HCT116 (cell line): ENCODE measurements at regions not wholly inside any gene's neighbourhood (a gene's known extent, or its start where the extent isn't known, plus 50 kb on each side); places are given as distances from the start of the nearest gene placed in this dataset.

Source experiments
- ATAC-seq: fragments of 200-7000 bp; cut with Tn5 transposase; 2 replicates; pipeline ENCODE4 v1.9.1; 2020; ENCODE audit warnings: mild to moderate bottlenecking, moderate library complexity
- BruUV-seq: library from RNA; stranded (reverse); fragments of 400-500 nt; replicated peaks from 2 replicates; lab custom pipeline; 2021; lab: Mats Ljungman, UMichigan
- CTCF ChIA-PET: fragments of 300-600 bp; sonication (Branson Sonifier 250); formaldehyde crosslinking; loops from one replicate; lab custom pipeline; 2021; ENCODE audit warnings: antibody characterized with exemption; lab: Charles Lee
- POLR2A ChIA-PET: fragments of 300-600, 350-600 bp; sonication (Branson Sonifier 250); formaldehyde crosslinking; loops from one replicate; lab custom pipeline; 2021; ENCODE audit warnings: antibody characterized with exemption; lab: Charles Lee
- RAD21 ChIA-PET, 2 experiments: fragments of 300-600 bp; sonication (Branson Sonifier 250); formaldehyde crosslinking; loops; one replicate each; lab custom pipeline; 2023; ENCODE audit warnings: low total read pairs in 2 of 2; ENCODE audit not compliant: uncharacterized antibody in 2 of 2, unreplicated experiment in 2 of 2, low non-redundant PET in 1 of 2; lab: Charles Lee
- DNase-seq: peaks from one replicate; pipeline ENCODE4 v3.0.0-alpha.2; 2010; ENCODE audit warnings: low read depth, low spot score
- H2AFZ ChIP-seq: fragments of 200-600 bp; shearing (Covaris generic), sonication (generic); 2 replicates; pipeline ENCODE4 v1.6.1; 2017; ENCODE audit warnings: low read depth, mixed run types, mixed read lengths, antibody characterized with exemption, low read length; ENCODE audit not compliant: poor library complexity, severe bottlenecking
- H3K27ac ChIP-seq: 2 replicates; pipeline ENCODE4 v1.5.1; 2012; ENCODE audit warnings: low read depth, low read length
- H3K27me3 ChIP-seq: fragments of 200-600 bp; sonication (generic); 2 replicates; pipeline ENCODE4 v1.6.1; 2016; ENCODE audit warnings: mixed run types, low read length, mixed read lengths; ENCODE audit not compliant: insufficient read depth
- H3K36me3 ChIP-seq, 2 experiments: fragments of 200-500 bp in 1 of 2; fragments of 200-600 bp in 1 of 2; sonication (Bioruptor generic) in 1 of 2; sonication (generic) in 1 of 2; 2 replicates each; pipeline versions ENCODE4 v1.5.1 to v1.6.1; 2014 to 2016; ENCODE audit warnings: low read length in 2 of 2, inconsistent platforms in 1 of 2, mixed read lengths in 1 of 2, mixed run types in 1 of 2; ENCODE audit not compliant: insufficient read depth in 2 of 2, control insufficient read depth in 1 of 2
- H3K4me1 ChIP-seq, 2 experiments: fragments of 200-600 bp in 1 of 2; sonication (generic) in 1 of 2; 2 replicates each; pipeline versions ENCODE4 v1.5.1 to v1.6.1; 2012 to 2017; ENCODE audit warnings: low read length in 2 of 2, inconsistent platforms in 1 of 2, mild to moderate bottlenecking in 1 of 2, mixed read lengths in 1 of 2, mixed run types in 1 of 2, moderate library complexity in 1 of 2; ENCODE audit not compliant: insufficient read depth in 2 of 2, control insufficient read depth in 1 of 2
- H3K4me2 ChIP-seq: fragments of 200-600 bp; sonication (generic); 2 replicates; pipeline ENCODE4 v1.6.1; 2017; ENCODE audit warnings: mixed run types, low read length, mixed read lengths
- H3K4me3 ChIP-seq, 2 experiments: fragments of 200-600 bp in 1 of 2; sonication (generic) in 1 of 2; replicated peaks in 1 of 2; 2 replicates each; pipeline ENCODE4 v1.5.1; 2011 to 2016; ENCODE audit warnings: low read length in 2 of 2, control low read depth in 1 of 2, low read depth in 1 of 2, mild to moderate bottlenecking in 1 of 2, mixed read lengths in 1 of 2, mixed run types in 1 of 2
- H3K79me2 ChIP-seq: fragments of 200-600 bp; sonication (generic); 2 replicates; pipeline ENCODE4 v1.6.1; 2017; ENCODE audit warnings: mild to moderate bottlenecking, mixed run types, low read length, moderate library complexity, mixed read lengths; ENCODE audit not compliant: insufficient read depth
- H3K9ac ChIP-seq: fragments of 200-600 bp; sonication (generic); 2 replicates; pipeline ENCODE4 v1.6.1; 2016; ENCODE audit warnings: low read length, mixed read lengths
- H3K9me2 ChIP-seq: fragments of 200-600 bp; sonication (generic), shearing (Covaris generic); 2 replicates; pipeline ENCODE4 v1.6.1; 2017; ENCODE audit warnings: mixed run types, mild to moderate bottlenecking, moderate library complexity; ENCODE audit not compliant: insufficient read depth
- H3K9me3 ChIP-seq, 2 experiments: fragments of 200-500 bp in 1 of 2; fragments of 200-600 bp in 1 of 2; sonication (Bioruptor generic) in 1 of 2; sonication (generic) in 1 of 2; 2 replicates each; pipeline ENCODE4 v1.6.1; 2014 to 2017; ENCODE audit warnings: low read length in 2 of 2, mixed read lengths in 2 of 2, inconsistent platforms in 1 of 2, low read depth in 1 of 2, mild to moderate bottlenecking in 1 of 2, mixed run types in 1 of 2, moderate library complexity in 1 of 2; ENCODE audit not compliant: control insufficient read depth in 1 of 2, insufficient read depth in 1 of 2
- H4K20me1 ChIP-seq: fragments of 200-600 bp; sonication (generic), shearing (Covaris generic); 2 replicates; pipeline ENCODE4 v1.6.1; 2017; ENCODE audit warnings: mixed run types, mild to moderate bottlenecking, moderate library complexity; ENCODE audit not compliant: insufficient read depth
- ATF3 ChIP-seq: IDR thresholded peaks from 2 replicates; pipeline ENCODE4 v1.6.1; 2012
- CTCF ChIP-seq, 3 experiments: fragments of 200-600 bp in 1 of 3; sonication (generic) in 1 of 3; IDR thresholded peaks in 2 of 3; conservative IDR thresholded peaks in 1 of 3; 2 replicates each; pipeline ENCODE4 v1.5.1; 2012 to 2017; ENCODE audit warnings: low read depth in 2 of 3, low read length in 2 of 3, antibody characterized with exemption in 1 of 3, borderline replicate concordance in 1 of 3, control low read depth in 1 of 3, mild to moderate bottlenecking in 1 of 3, mixed read lengths in 1 of 3, mixed run types in 1 of 3, moderate library complexity in 1 of 3; ENCODE audit not compliant: insufficient read depth in 1 of 3
- RAD21 ChIP-seq: IDR thresholded peaks from 2 replicates; pipeline ENCODE4 v1.6.1; 2012; ENCODE audit warnings: low read depth, mild to moderate bottlenecking
- SP1 ChIP-seq: IDR thresholded peaks from 2 replicates; pipeline ENCODE4 v1.6.1; 2012; ENCODE audit warnings: low read depth
- SRF ChIP-seq: IDR thresholded peaks from 2 replicates; pipeline ENCODE4 v1.6.1; 2012; ENCODE audit warnings: low read depth
- intact Hi-C: fragments of 100-400 bp; cut with micrococcal nuclease; formaldehyde crosslinking; loops from 2 replicates; pipeline ENCODE4 v1.10.0; 2022
- TF ChIP-seq, protein P1 (sequence below): IDR thresholded peaks from 2 replicates; pipeline ENCODE4 v1.6.1; 2012; ENCODE audit warnings: low read depth

- Histone ChIP-seq H3K36me3 (no peaks in the 10 kb centered on the region), H2AFZ (no peak overlapping the region), H3K27ac (no peak overlapping the region), H3K27me3 (no peaks in the 10 kb centered on the region), H3K9me2 (no peaks in the 10 kb centered on the region), H3K4me3 (no peak overlapping the region), H3K4me2 (no peak overlapping the region), H4K20me1 (no peaks in the 10 kb centered on the region), H3K9ac (no peak overlapping the region), H3K4me1 (no peaks in the 10 kb centered on the region), H3K9me3 (no peaks in the 10 kb centered on the region; a peak in 2 of 4 replicates), H3K79me2 (no peaks in the 10 kb centered on the region)
- TF ChIP-seq SP1 (no peak), CTCF (IDR thresholded peaks at IDR 0.05 in 2 of 3, conservative IDR thresholded peaks at IDR 0.05 in 1 of 3; ENCODE audit: borderline replicate concordance in 1 of 3, insufficient read depth in 1 of 3, low read depth in 2 of 3, low read length in 2 of 3) (peak in 1 of 3 experiments; percentile 57; a peak in 3 of 6 replicates), RAD21 (no peak), SRF (no peak), ATF3 (no peak)
- TF ChIP-seq, protein P1, sequence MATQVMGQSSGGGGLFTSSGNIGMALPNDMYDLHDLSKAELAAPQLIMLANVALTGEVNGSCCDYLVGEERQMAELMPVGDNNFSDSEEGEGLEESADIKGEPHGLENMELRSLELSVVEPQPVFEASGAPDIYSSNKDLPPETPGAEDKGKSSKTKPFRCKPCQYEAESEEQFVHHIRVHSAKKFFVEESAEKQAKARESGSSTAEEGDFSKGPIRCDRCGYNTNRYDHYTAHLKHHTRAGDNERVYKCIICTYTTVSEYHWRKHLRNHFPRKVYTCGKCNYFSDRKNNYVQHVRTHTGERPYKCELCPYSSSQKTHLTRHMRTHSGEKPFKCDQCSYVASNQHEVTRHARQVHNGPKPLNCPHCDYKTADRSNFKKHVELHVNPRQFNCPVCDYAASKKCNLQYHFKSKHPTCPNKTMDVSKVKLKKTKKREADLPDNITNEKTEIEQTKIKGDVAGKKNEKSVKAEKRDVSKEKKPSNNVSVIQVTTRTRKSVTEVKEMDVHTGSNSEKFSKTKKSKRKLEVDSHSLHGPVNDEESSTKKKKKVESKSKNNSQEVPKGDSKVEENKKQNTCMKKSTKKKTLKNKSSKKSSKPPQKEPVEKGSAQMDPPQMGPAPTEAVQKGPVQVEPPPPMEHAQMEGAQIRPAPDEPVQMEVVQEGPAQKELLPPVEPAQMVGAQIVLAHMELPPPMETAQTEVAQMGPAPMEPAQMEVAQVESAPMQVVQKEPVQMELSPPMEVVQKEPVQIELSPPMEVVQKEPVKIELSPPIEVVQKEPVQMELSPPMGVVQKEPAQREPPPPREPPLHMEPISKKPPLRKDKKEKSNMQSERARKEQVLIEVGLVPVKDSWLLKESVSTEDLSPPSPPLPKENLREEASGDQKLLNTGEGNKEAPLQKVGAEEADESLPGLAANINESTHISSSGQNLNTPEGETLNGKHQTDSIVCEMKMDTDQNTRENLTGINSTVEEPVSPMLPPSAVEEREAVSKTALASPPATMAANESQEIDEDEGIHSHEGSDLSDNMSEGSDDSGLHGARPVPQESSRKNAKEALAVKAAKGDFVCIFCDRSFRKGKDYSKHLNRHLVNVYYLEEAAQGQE: no peak
- DNase-seq (no peak), ATAC-seq (no peak)
- ChIA-PET POLR2A (no interaction called here), RAD21 (no interaction called here), CTCF (no interaction called here)
- no TSS peak for BruUV-seq
- intact Hi-C loops: no loop called here
These were observed 743.6 kb downstream of the ETS1 start for GRCh38 chr11:127843483-127844396.
